ENCODE measurements at regions not wholly inside any gene's neighbourhood (a gene's known extent, or its start where the extent isn't known, plus 50 kb on each side); places are given as distances from the start of the nearest gene placed in this dataset.
A peak's percentile ranks its signal among the peaks of the same experiment; 100 is the strongest.

GRCh38 chr6:43885399-43886066 lies 115.5 kb downstream of the VEGFA start (continued):
- peak; percentile 32; the same call in 1 of the 2 replicates for TF ChIP-seq REST (IDR thresholded peaks at IDR 0.05; ENCODE audit: borderline replicate concordance)
- no peak for TF ChIP-seq REST (CRISPR knock-in tag; IDR thresholded peaks at IDR 0.05; ENCODE audit: low read depth)
- TF ChIP-seq, protein P1, sequence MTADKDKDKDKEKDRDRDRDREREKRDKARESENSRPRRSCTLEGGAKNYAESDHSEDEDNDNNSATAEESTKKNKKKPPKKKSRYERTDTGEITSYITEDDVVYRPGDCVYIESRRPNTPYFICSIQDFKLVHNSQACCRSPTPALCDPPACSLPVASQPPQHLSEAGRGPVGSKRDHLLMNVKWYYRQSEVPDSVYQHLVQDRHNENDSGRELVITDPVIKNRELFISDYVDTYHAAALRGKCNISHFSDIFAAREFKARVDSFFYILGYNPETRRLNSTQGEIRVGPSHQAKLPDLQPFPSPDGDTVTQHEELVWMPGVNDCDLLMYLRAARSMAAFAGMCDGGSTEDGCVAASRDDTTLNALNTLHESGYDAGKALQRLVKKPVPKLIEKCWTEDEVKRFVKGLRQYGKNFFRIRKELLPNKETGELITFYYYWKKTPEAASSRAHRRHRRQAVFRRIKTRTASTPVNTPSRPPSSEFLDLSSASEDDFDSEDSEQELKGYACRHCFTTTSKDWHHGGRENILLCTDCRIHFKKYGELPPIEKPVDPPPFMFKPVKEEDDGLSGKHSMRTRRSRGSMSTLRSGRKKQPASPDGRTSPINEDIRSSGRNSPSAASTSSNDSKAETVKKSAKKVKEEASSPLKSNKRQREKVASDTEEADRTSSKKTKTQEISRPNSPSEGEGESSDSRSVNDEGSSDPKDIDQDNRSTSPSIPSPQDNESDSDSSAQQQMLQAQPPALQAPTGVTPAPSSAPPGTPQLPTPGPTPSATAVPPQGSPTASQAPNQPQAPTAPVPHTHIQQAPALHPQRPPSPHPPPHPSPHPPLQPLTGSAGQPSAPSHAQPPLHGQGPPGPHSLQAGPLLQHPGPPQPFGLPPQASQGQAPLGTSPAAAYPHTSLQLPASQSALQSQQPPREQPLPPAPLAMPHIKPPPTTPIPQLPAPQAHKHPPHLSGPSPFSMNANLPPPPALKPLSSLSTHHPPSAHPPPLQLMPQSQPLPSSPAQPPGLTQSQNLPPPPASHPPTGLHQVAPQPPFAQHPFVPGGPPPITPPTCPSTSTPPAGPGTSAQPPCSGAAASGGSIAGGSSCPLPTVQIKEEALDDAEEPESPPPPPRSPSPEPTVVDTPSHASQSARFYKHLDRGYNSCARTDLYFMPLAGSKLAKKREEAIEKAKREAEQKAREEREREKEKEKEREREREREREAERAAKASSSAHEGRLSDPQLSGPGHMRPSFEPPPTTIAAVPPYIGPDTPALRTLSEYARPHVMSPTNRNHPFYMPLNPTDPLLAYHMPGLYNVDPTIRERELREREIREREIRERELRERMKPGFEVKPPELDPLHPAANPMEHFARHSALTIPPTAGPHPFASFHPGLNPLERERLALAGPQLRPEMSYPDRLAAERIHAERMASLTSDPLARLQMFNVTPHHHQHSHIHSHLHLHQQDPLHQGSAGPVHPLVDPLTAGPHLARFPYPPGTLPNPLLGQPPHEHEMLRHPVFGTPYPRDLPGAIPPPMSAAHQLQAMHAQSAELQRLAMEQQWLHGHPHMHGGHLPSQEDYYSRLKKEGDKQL (CRISPR knock-in tag; IDR thresholded peaks at IDR 0.05; ENCODE audit: borderline replicate concordance): no peak
- no peak for TF ChIP-seq ZNF143 (CRISPR knock-in tag; IDR thresholded peaks at IDR 0.05)
- TF ChIP-seq KDM2B (CRISPR knock-in tag; IDR thresholded peaks at IDR 0.05): no peak
- TF ChIP-seq, protein P2, sequence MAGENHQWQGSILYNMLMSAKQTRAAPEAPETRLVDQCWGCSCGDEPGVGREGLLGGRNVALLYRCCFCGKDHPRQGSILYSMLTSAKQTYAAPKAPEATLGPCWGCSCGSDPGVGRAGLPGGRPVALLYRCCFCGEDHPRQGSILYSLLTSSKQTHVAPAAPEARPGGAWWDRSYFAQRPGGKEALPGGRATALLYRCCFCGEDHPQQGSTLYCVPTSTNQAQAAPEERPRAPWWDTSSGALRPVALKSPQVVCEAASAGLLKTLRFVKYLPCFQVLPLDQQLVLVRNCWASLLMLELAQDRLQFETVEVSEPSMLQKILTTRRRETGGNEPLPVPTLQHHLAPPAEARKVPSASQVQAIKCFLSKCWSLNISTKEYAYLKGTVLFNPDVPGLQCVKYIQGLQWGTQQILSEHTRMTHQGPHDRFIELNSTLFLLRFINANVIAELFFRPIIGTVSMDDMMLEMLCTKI (IDR thresholded peaks at IDR 0.05; ENCODE audit: partially characterized antibody): no peak
- TF ChIP-seq FOXK2 (conservative IDR thresholded peaks at IDR 0.05 in 1 of 2, IDR thresholded peaks at IDR 0.05 in 1 of 2; ENCODE audit: low read depth in 2 of 2): no peak
- TF ChIP-seq POU5F1 (IDR thresholded peaks at IDR 0.05; ENCODE audit: borderline replicate concordance, low read depth, low read length, partially characterized antibody): no peak

Measured in K562 (cell line).